SK-N-SH (cell line): ENCODE measurements at regions not wholly inside any gene's neighbourhood (a gene's known extent, or its start where the extent isn't known, plus 50 kb on each side); places are given as distances from the start of the nearest gene placed in this dataset.

Experiments
- CTCF ChIA-PET: fragments of 300-600, 350-600 bp; formaldehyde crosslinking; extraction: SDS; loops from one replicate; lab custom pipeline; 2021; lab: Yijun Ruan, JAX
- POLR2A ChIA-PET: fragments of 350-600 bp; sonication (Branson Sonifier 250); formaldehyde crosslinking; extraction: SDS; loops from one replicate; lab custom pipeline; 2020; ENCODE audit warnings: antibody characterized with exemption, inconsistent platforms; lab: Yijun Ruan, JAX
- DNase-seq: peaks from one replicate; pipeline ENCODE4 v3.0.0; 2012
- H2AFZ ChIP-seq: fragments of 200-600 bp; sonication (generic); 2 replicates; pipeline ENCODE4 v1.8.1; 2016; ENCODE audit warnings: antibody characterized with exemption, mild to moderate bottlenecking, low read depth
- H3F3A ChIP-seq: fragments of 200-600 bp; sonication (generic); replicated peaks from 2 replicates; pipeline ENCODE3; 2016; ENCODE audit warnings: antibody characterized with exemption, mild to moderate bottlenecking; ENCODE audit not compliant: insufficient read depth
- H3K27ac ChIP-seq, 2 experiments: fragments of 200-500 bp in 1 of 2; fragments of 200-600 bp in 1 of 2; sonication (Bioruptor generic) in 1 of 2; sonication (generic), shearing (Covaris generic) in 1 of 2; 2 replicates each; pipeline versions ENCODE4 v1.5.1 to v1.6.1; 2014 to 2016; ENCODE audit warnings: low read depth in 2 of 2, inconsistent platforms in 1 of 2, low read length in 1 of 2, mild to moderate bottlenecking in 1 of 2, mixed read lengths in 1 of 2
- H3K27me3 ChIP-seq: fragments of 200-600 bp; sonication (generic), shearing (Covaris generic); 2 replicates; pipeline ENCODE4 v1.6.1; 2016; ENCODE audit warnings: mixed run types; ENCODE audit not compliant: insufficient read depth
- H3K36me3 ChIP-seq, 2 experiments: fragments of 200-500 bp in 1 of 2; fragments of 200-600 bp in 1 of 2; sonication (Bioruptor generic) in 1 of 2; sonication (generic) in 1 of 2; replicated peaks in 1 of 2; 2 replicates each; pipeline versions ENCODE3 to v1.5.1; 2014 to 2016; ENCODE audit warnings: low read length in 1 of 2, mild to moderate bottlenecking in 1 of 2; ENCODE audit not compliant: insufficient read depth in 2 of 2, control insufficient read depth in 1 of 2
- H3K4me1 ChIP-seq, 2 experiments: fragments of 200-500 bp in 1 of 2; fragments of 200-600 bp in 1 of 2; sonication (Bioruptor generic) in 1 of 2; sonication (generic), shearing (Covaris generic) in 1 of 2; 2 replicates each; pipeline versions ENCODE4 v1.5.1 to v1.6.1; 2014 to 2016; ENCODE audit warnings: low read depth in 1 of 2, low read length in 1 of 2, mixed run types in 1 of 2; ENCODE audit not compliant: insufficient read depth in 2 of 2, control insufficient read depth in 1 of 2
- H3K4me2 ChIP-seq: fragments of 200-600 bp; sonication (generic), shearing (Covaris generic); 2 replicates; pipeline ENCODE4 v1.6.1; 2017; ENCODE audit warnings: mixed run types
- H3K4me3 ChIP-seq, 2 experiments: fragments of 200-500 bp in 1 of 2; fragments of 200-600 bp in 1 of 2; sonication (Bioruptor generic) in 1 of 2; sonication (generic), shearing (Covaris generic) in 1 of 2; 2 replicates each; pipeline versions ENCODE4 v1.5.1 to v1.8.1; 2014 to 2016; ENCODE audit warnings: low read depth in 2 of 2, inconsistent platforms in 1 of 2, low read length in 1 of 2, mild to moderate bottlenecking in 1 of 2, mixed read lengths in 1 of 2, moderate library complexity in 1 of 2
- H3K79me2 ChIP-seq: fragments of 200-600 bp; sonication (generic); 2 replicates; pipeline ENCODE4 v1.8.1; 2017; ENCODE audit warnings: mild to moderate bottlenecking; ENCODE audit not compliant: insufficient read depth
- H3K9ac ChIP-seq: fragments of 200-600 bp; sonication (generic); 2 replicates; pipeline ENCODE4 v1.6.1; 2017; ENCODE audit warnings: mixed run types
- H3K9me2 ChIP-seq: fragments of 200-600 bp; sonication (generic); 2 replicates; pipeline ENCODE4 v1.6.1; 2017; ENCODE audit warnings: mixed run types
- H3K9me3 ChIP-seq: fragments of 200-600 bp; sonication (generic); 2 replicates; pipeline ENCODE4 v1.6.1; 2017; ENCODE audit warnings: mixed run types, mild to moderate bottlenecking, moderate library complexity
- H4K20me1 ChIP-seq: fragments of 200-600 bp; sonication (generic); 2 replicates; pipeline ENCODE4 v1.6.1; 2017; ENCODE audit warnings: mild to moderate bottlenecking, mixed run types; ENCODE audit not compliant: insufficient read depth
- CTCF ChIP-seq: fragments of 200-600 bp; sonication (generic); IDR thresholded peaks from 2 replicates; pipeline ENCODE4 v1.6.1; 2017; ENCODE audit warnings: antibody characterized with exemption, mild to moderate bottlenecking, moderate library complexity
- ELF1 ChIP-seq: IDR thresholded peaks from 2 replicates; pipeline ENCODE4 v1.4.0; 2012
- EZH2phosphoT487 ChIP-seq: fragments of 200-600 bp; sonication (generic); IDR thresholded peaks from 2 replicates; pipeline ENCODE4 v1.6.1; 2017; ENCODE audit warnings: low read depth, mixed run types, mild to moderate bottlenecking, antibody characterized with exemption, moderate library complexity, borderline replicate concordance
- GABPA ChIP-seq: IDR thresholded peaks from 2 replicates; pipeline ENCODE4 v1.4.0; 2012; ENCODE audit warnings: low read depth, mild to moderate bottlenecking
- GATA2 ChIP-seq: sonication (generic); formaldehyde crosslinking; IDR thresholded peaks from 2 replicates; pipeline ENCODE4 v1.5.0; 2020; ENCODE audit warnings: mild to moderate bottlenecking, missing genetic modification reagents
- PBX3 ChIP-seq: IDR thresholded peaks from 2 replicates; pipeline ENCODE4; 2012
- POLR2AphosphoS5 ChIP-seq: IDR thresholded peaks from 2 replicates; pipeline ENCODE4 v1.6.1; 2012; ENCODE audit warnings: low read depth, low read length
- RCOR1 ChIP-seq: fragments of 150-350 bp; IDR thresholded peaks from 2 replicates; pipeline ENCODE4 v1.6.1; 2017; ENCODE audit warnings: antibody characterized with exemption, low read length
- TCF12 ChIP-seq: IDR thresholded peaks from 2 replicates; pipeline ENCODE4 v1.4.0; 2012
- WGBS: methylation state at CpG from one replicate; pipeline ENCODE4 v1.1.6; 2017; ENCODE audit warnings: low lambda C conversion rate; 5-methylcytosine and 5-hydroxymethylcytosine counted together

- H3K4me2 ChIP-seq, result no peak overlapping the region
- TF ChIP-seq GABPA (no peak), EZH2phosphoT487 (no peak), PBX3 (no peak), ELF1 (no peak), CTCF (no peak), POLR2AphosphoS5 (no peak)
- TF ChIP-seq, all 33 proteins: peak for 0
- ChIA-PET CTCF (interaction anchor here (1.9 kb wide), 1 partner anchor 21 kb away, joined by 4 read pairs; no protein-coding TSS in a partner anchor), POLR2A (no interaction called here)
- H3K36me3 ChIP-seq, result no peaks in the 10 kb centered on the region
- no peak overlapping the region for H3K4me3 ChIP-seq
- H2AFZ ChIP-seq, result no peak overlapping the region
- no peak overlapping the region for H3K27ac ChIP-seq
- DNase-seq, result no peak
- H3K9ac ChIP-seq, result no peak overlapping the region
- H3F3A ChIP-seq, result no peaks in the 10 kb centered on the region
- no peaks in the 10 kb centered on the region for H3K9me3 ChIP-seq
- WGBS, result 58% methylated on average over 12 of the region's 12 CpGs
- H3K4me1 ChIP-seq, result peaks cover 0 to 9% of the 10 kb centered on the region in 2 experiments; a peak in 1 of 4 replicates
- no peaks in the 10 kb centered on the region for H3K9me2 ChIP-seq
- no peaks in the 10 kb centered on the region for H3K79me2 ChIP-seq
- no peaks in the 10 kb centered on the region for H4K20me1 ChIP-seq
- H3K27me3 ChIP-seq, result no peaks in the 10 kb centered on the region
Measured at GRCh38 chr15:61501815-61502389, 272.8 kb upstream of the RORA start.

- no peaks in the 10 kb centered on the region for H3K9me3 ChIP-seq
- H3K4me2 ChIP-seq, result no peak overlapping the region
- TF ChIP-seq TCF12 (no peak), RCOR1 (peak; percentile 55; the same call in 1 of the 2 replicates), GATA2 (CRISPR knock-in tag) (peak; percentile 63)
- TF ChIP-seq, all 33 proteins: peak for 2
- Histone ChIP-seq H3K4me3 (no peak overlapping the region), H3K4me1 (peaks cover 0 to 9% of the 10 kb centered on the region in 2 experiments; a peak in 1 of 4 replicates), H3K36me3 (no peaks in the 10 kb centered on the region), H3K27ac (no peak overlapping the region), H3K79me2 (no peaks in the 10 kb centered on the region), H3K9me2 (no peaks in the 10 kb centered on the region), H4K20me1 (no peaks in the 10 kb centered on the region), H3K9ac (no peak overlapping the region), H2AFZ (no peak overlapping the region), H3K27me3 (no peaks in the 10 kb centered on the region), H3F3A (no peaks in the 10 kb centered on the region)
- WGBS, result 59% methylated on average over 9 of the region's 9 CpGs
- peak; percentile 12 for DNase-seq
- POLR2A ChIA-PET, result no interaction called here
- CTCF ChIA-PET, result interaction anchor here (1.9 kb wide), 1 partner anchor 22 kb away, joined by 4 read pairs; no protein-coding TSS in a partner anchor
Measured at GRCh38 chr15:61500951-61501620, 272.0 kb upstream of the RORA start.
